ENCODE measurements at regions not wholly inside any gene's neighbourhood (a gene's known extent, or its start where the extent isn't known, plus 50 kb on each side); places are given as distances from the start of the nearest gene placed in this dataset.

- Histone ChIP-seq H3K9ac (ENCODE audit: control insufficient read depth, extremely low read depth, insufficient read depth, low read length) (no peak overlapping the region), H4K20me1 (ENCODE audit: control insufficient read depth, extremely low read depth, insufficient read depth, low read length) (no peaks in the 10 kb centered on the region), H3K4me3 (ENCODE audit: control insufficient read depth in 2 of 3, extremely low read depth in 1 of 3, insufficient read depth in 2 of 3, low read depth in 1 of 3, low read length in 3 of 3) (no peak overlapping the region), H3K9me1 (ENCODE audit: control insufficient read depth, extremely low read depth, insufficient read depth, low read length) (no peaks in the 10 kb centered on the region), H3K4me1 (ENCODE audit: control insufficient read depth, extremely low read depth, insufficient read depth, low read length) (no peaks in the 10 kb centered on the region), H3K9me3 (ENCODE audit: control insufficient read depth, low read depth, low read length) (no peaks in the 10 kb centered on the region), H3K27me3 (ENCODE audit: control insufficient read depth, extremely low read depth, insufficient read depth, low read length) (no peaks in the 10 kb centered on the region), H3K27ac (ENCODE audit: control insufficient read depth, insufficient read depth, low read length) (no peak overlapping the region), H2AFZ (ENCODE audit: control insufficient read depth, low read length) (no peak overlapping the region), H3K4me2 (ENCODE audit: control insufficient read depth, extremely low read depth, insufficient read depth, low read depth, low read length) (no peak overlapping the region), H3K36me3 (ENCODE audit: control insufficient read depth in 2 of 2, extremely low read depth in 1 of 2, insufficient read depth in 2 of 2, low read length in 2 of 2) (no peaks in the 10 kb centered on the region), H3K79me2 (ENCODE audit: control insufficient read depth, insufficient read depth, low read length) (no peaks in the 10 kb centered on the region)
- dilution Hi-C loops (cut with MboI; ENCODE audit: extremely low pct_ligation_motif_present, low sequenced_read_pairs), result no loop called here
- TF ChIP-seq CTCF (optimal IDR thresholded peaks at IDR 0.05 in 1 of 3, IDR thresholded peaks at IDR 0.05 in 1 of 3, conservative IDR thresholded peaks at IDR 0.05 in 1 of 3; ENCODE audit: extremely low read depth in 1 of 3, insufficient read depth in 2 of 3, low read length in 3 of 3), result peak in 2 of 3 experiments; percentile 28 to 32
- TF ChIP-seq EZH2 (IDR thresholded peaks at IDR 0.05; ENCODE audit: low read length), result no peak
- FAIRE-seq, result no peak
- no peak for DNase-seq (ENCODE audit: low read depth, low spot score)
Observed at GRCh38 chr10:9305018-9305655, 1250.6 kb downstream of the GATA3 start.

DNA sequence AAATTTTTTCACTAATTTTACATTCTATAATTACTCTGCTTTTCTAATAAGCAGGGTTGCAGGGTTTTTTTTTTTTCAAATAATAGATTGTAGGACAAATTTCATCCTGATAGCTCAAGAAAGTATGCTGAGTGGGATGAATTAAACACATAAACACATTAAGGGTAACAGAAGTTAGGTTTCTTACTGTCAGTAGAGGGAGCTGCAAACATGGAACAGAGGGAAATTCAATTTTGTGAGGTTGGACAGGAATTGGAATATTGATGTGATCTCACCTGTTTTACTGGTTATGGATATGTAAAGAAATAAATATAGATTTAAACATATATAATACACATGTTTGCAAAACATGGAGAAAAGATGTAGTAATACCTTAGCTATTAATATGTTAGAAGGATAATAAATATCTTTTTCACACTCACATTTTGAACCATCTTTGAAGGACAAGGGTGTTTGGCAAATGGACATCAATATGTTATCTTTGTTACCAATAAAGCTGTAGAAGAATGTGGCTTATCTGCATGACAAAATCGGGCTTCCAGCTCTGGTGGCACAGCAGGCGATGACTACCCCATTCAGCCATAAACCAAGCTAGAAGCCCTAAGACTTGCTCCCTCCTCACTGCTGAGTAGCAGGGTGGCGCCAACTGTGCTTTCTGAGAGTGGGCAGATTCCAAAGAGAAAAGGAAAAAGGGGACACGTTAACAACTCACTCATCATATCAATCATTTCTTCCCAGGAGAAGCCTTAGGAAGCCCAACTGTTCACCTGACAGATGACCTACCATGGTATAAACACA, 1257.4 kb downstream of the GATA3 start:
- H4K20me1 ChIP-seq (ENCODE audit: control insufficient read depth, extremely low read depth, insufficient read depth, low read length), result no peaks in the 10 kb centered on the region
- FAIRE-seq, result no peak
- no peaks in the 10 kb centered on the region for H3K27me3 ChIP-seq (ENCODE audit: control insufficient read depth, extremely low read depth, insufficient read depth, low read length)
- no peaks in the 10 kb centered on the region for H3K9me3 ChIP-seq (ENCODE audit: control insufficient read depth, low read depth, low read length)
- no peaks in the 10 kb centered on the region for H3K79me2 ChIP-seq (ENCODE audit: control insufficient read depth, insufficient read depth, low read length)
- DNase-seq (ENCODE audit: low read depth, low spot score), result no peak
- H3K4me2 ChIP-seq (ENCODE audit: control insufficient read depth, extremely low read depth, insufficient read depth, low read depth, low read length), result no peak overlapping the region
- no peak for TF ChIP-seq EZH2 (IDR thresholded peaks at IDR 0.05; ENCODE audit: low read length)
- TF ChIP-seq CTCF (optimal IDR thresholded peaks at IDR 0.05 in 1 of 3, IDR thresholded peaks at IDR 0.05 in 1 of 3, conservative IDR thresholded peaks at IDR 0.05 in 1 of 3; ENCODE audit: extremely low read depth in 1 of 3, insufficient read depth in 2 of 3, low read length in 3 of 3), result peak in 2 of 3 experiments; percentile 17 to 25
- H3K27ac ChIP-seq (ENCODE audit: control insufficient read depth, insufficient read depth, low read length), result no peak overlapping the region
- no peaks in the 10 kb centered on the region for H3K4me1 ChIP-seq (ENCODE audit: control insufficient read depth, extremely low read depth, insufficient read depth, low read length)
- dilution Hi-C loops (cut with MboI; ENCODE audit: extremely low pct_ligation_motif_present, low sequenced_read_pairs), result no loop called here
- no peaks in the 10 kb centered on the region for H3K36me3 ChIP-seq (ENCODE audit: control insufficient read depth in 2 of 2, extremely low read depth in 1 of 2, insufficient read depth in 2 of 2, low read length in 2 of 2)
- no peaks in the 10 kb centered on the region for H3K9me1 ChIP-seq (ENCODE audit: control insufficient read depth, extremely low read depth, insufficient read depth, low read length)
- H3K9ac ChIP-seq (ENCODE audit: control insufficient read depth, extremely low read depth, insufficient read depth, low read length), result no peak overlapping the region
- H3K4me3 ChIP-seq (ENCODE audit: control insufficient read depth in 2 of 3, extremely low read depth in 1 of 3, insufficient read depth in 2 of 3, low read depth in 1 of 3, low read length in 3 of 3), result no peak overlapping the region
- H2AFZ ChIP-seq (ENCODE audit: control insufficient read depth, low read length), result no peak overlapping the region
